Cardiac fibroblast (primary cell): ENCODE measurements at regions not wholly inside any gene's neighbourhood (a gene's known extent, or its start where the extent isn't known, plus 50 kb on each side); places are given as distances from the start of the nearest gene placed in this dataset.

ENCODE experiments used
- DNase-seq, 2 donors: peaks; one replicate each; pipeline versions ENCODE4 v3.0.0 to v3.0.0-alpha.2; 2010; ENCODE audit warnings: low read depth in 2 of 2
- H3K4me3 ChIP-seq, 2 donors: replicated peaks in 1 of 2; 1 replicate in 1 of 2; 2 replicates in 1 of 2; pipeline ENCODE4 v1.5.1; 2011; ENCODE audit warnings: low read depth in 2 of 2, low read length in 2 of 2, mild to moderate bottlenecking in 2 of 2, moderate library complexity in 1 of 2
- CTCF ChIP-seq: IDR thresholded peaks from one replicate; pipeline ENCODE4 v1.5.1; 2011; ENCODE audit warnings: low read depth, mild to moderate bottlenecking, low read length, inconsistent platforms

DNA sequence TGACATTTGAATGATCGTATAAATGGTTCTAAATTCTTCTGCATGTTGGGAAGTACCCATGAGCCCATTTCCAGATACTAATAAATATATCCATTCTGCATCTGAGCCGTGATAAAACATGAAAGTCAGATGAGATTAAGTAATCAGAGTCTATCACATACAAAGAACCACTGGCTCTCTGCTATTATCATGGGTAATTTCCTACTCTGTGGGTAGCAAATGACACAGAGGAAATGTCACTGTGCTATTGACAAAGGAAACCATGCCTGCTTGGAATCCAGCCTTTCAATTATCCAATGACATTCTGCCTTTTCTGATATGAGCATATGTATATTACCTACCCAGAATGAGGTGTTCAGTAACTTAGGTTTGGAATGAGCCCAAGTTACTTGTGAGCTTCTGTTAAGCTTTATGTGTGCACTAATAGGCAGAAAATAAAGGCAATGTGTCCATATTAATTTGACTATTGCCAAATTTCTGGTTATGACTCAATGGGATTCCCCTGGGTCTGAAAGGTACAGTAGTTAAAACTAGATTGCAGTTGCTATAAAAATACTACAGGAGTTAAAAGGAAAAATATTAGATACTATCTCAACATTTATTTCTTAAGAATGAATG, 238.7 kb upstream of the KCNIP4 start:
- DNase-seq, result no peak
- H3K4me3 ChIP-seq, result no peak overlapping the region
- TF ChIP-seq CTCF, result no peak

DNA sequence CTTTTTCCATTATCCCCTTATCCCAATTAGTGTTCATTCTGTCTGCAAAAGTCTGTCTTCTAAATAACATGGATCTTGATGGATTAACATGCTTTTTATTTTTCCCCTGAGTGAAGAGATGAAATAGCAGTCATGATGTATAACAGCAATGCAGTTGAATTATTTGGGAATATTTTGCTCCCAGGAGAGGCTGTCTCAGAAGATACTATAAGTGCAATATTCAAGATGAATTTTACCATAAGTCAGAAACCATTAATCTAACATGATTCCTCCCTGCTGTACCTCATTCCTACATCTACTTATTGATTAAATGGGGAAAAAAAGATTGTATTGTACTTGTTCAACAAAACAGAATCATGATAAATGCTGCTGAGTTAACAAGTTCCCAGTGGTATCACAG, 233.2 kb upstream of the KCNIP4 start:
- TF ChIP-seq CTCF, result no peak
- H3K4me3 ChIP-seq, result no peak overlapping the region
- DNase-seq, result no peak

- H3K4me3 ChIP-seq, result no peak overlapping the region
- TF ChIP-seq CTCF, result no peak
- peak; percentile 68 to 87 for DNase-seq
These were observed 230.7 kb upstream of the KCNIP4 start for GRCh38 chr4:22179124-22179874.

- TF ChIP-seq CTCF, result no peak
- no peak for DNase-seq
- no peak overlapping the region for H3K4me3 ChIP-seq
These were observed 226.1 kb upstream of the KCNIP4 start for GRCh38 chr4:22174640-22175039.

GRCh38 chr4:22170353-22170752, 221.8 kb upstream of the KCNIP4 start:
- DNase-seq, result peak; percentile 54 to 68
- no peak for TF ChIP-seq CTCF
- H3K4me3 ChIP-seq, result no peak overlapping the region

DNA sequence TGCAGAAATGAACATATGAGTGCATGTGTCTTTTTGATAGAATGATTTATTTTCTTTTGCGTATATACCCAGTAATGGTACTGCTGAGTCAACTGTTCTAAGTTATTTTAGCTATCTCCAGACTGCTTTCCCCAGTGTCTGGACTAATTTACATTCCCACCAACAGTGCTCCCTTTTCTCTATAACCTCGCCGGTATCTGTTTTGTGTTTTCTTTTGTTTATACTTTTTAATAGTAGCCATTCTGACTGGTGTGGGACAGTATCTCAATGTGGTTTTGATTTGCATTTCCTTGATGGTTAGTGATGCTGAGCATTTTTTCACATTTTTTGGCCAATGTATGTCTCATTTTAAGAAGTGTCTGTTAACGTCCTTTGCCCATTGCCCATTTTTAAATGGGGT, 218.6 kb upstream of the KCNIP4 start:
- TF ChIP-seq CTCF, result no peak
- DNase-seq, result no peak
- no peak overlapping the region for H3K4me3 ChIP-seq
